Keratinocyte (primary cell): ENCODE measurements at regions not wholly inside any gene's neighbourhood (a gene's known extent, or its start where the extent isn't known, plus 50 kb on each side); places are given as distances from the start of the nearest gene placed in this dataset.

ENCODE experiments used
- DNase-seq: peaks from one replicate; pipeline ENCODE4 v3.0.0-alpha.2; 2011; ENCODE audit warnings: low read depth, missing footprints, low spot score
- FAIRE-seq: peaks from 2 replicates; lab custom pipeline; 2011; peaks lifted over from hg19 to GRCh38; lab: Jason Lieb, UNC
- H2AFZ ChIP-seq: 2 replicates; pipeline ENCODE4 v1.6.0; 2012; ENCODE audit warnings: low read length, control low read depth, inconsistent platforms; ENCODE audit not compliant: control insufficient read depth
- H3K27ac ChIP-seq: 2 replicates; pipeline ENCODE4 v1.5.1; 2011; ENCODE audit warnings: low read length; ENCODE audit not compliant: control insufficient read depth, insufficient read depth
- H3K27me3 ChIP-seq: 3 replicates; pipeline ENCODE4 v1.6.0; 2011; ENCODE audit warnings: low read length; ENCODE audit not compliant: control insufficient read depth, insufficient read depth; ENCODE audit errors: extremely low read depth
- H3K36me3 ChIP-seq, 2 experiments: 2 replicates in 1 of 2; 3 replicates in 1 of 2; pipeline ENCODE4 v1.5.1; 2011; ENCODE audit warnings: low read length in 2 of 2, mild to moderate bottlenecking in 1 of 2; ENCODE audit not compliant: control insufficient read depth in 2 of 2, insufficient read depth in 2 of 2; ENCODE audit errors: extremely low read depth in 1 of 2
- H3K4me1 ChIP-seq: 3 replicates; pipeline ENCODE4 v1.5.1; 2011; ENCODE audit warnings: low read length; ENCODE audit not compliant: control insufficient read depth, insufficient read depth; ENCODE audit errors: extremely low read depth
- H3K4me2 ChIP-seq: 3 replicates; pipeline ENCODE4 v1.6.0; 2011; ENCODE audit warnings: low read depth, low read length; ENCODE audit not compliant: control insufficient read depth, insufficient read depth; ENCODE audit errors: extremely low read depth
- H3K4me3 ChIP-seq, 3 experiments: fragments of 200-600 bp in 1 of 3; sonication (generic) in 1 of 3; 2 replicates in 2 of 3; 3 replicates in 1 of 3; pipeline ENCODE4 v1.5.1; 2011 to 2016; ENCODE audit warnings: low read length in 3 of 3, mild to moderate bottlenecking in 3 of 3, control low read depth in 2 of 3, inconsistent platforms in 1 of 3, low read depth in 1 of 3, mixed read lengths in 1 of 3, mixed run types in 1 of 3, moderate library complexity in 1 of 3; ENCODE audit not compliant: control insufficient read depth in 2 of 3, insufficient read depth in 2 of 3; ENCODE audit errors: extremely low read depth in 1 of 3
- H3K79me2 ChIP-seq: 2 replicates; pipeline ENCODE4 v1.6.0; 2012; ENCODE audit warnings: low read length; ENCODE audit not compliant: control insufficient read depth, insufficient read depth
- H3K9ac ChIP-seq: 3 replicates; pipeline ENCODE4 v1.6.0; 2011; ENCODE audit warnings: low read length; ENCODE audit not compliant: control insufficient read depth, insufficient read depth; ENCODE audit errors: extremely low read depth
- H3K9me1 ChIP-seq: 3 replicates; pipeline ENCODE4 v1.6.0; 2011; ENCODE audit warnings: low read length; ENCODE audit not compliant: control insufficient read depth, insufficient read depth; ENCODE audit errors: extremely low read depth
- H3K9me3 ChIP-seq: 2 replicates; pipeline ENCODE4 v1.5.1; 2012; ENCODE audit warnings: low read depth, low read length; ENCODE audit not compliant: control insufficient read depth
- H4K20me1 ChIP-seq: 3 replicates; pipeline ENCODE4 v1.6.0; 2011; ENCODE audit warnings: low read length; ENCODE audit not compliant: control insufficient read depth, insufficient read depth; ENCODE audit errors: extremely low read depth
- EZH2 ChIP-seq: IDR thresholded peaks from one replicate; pipeline ENCODE4 v1.6.1; 2012; ENCODE audit warnings: inconsistent platforms, mild to moderate bottlenecking, low read length, moderate library complexity
- dilution Hi-C: fragments of 300-500 bp; cut with MboI; formaldehyde crosslinking; loops from one replicate; pipeline ENCODE4 v1.7.0; 2020; ENCODE audit warnings: low sequenced_read_pairs; ENCODE audit not compliant: extremely low pct_ligation_motif_present
- TF ChIP-seq, protein P1 (sequence below), 3 experiments: IDR thresholded peaks in 1 of 3; conservative IDR thresholded peaks in 1 of 3; optimal IDR thresholded peaks in 1 of 3; 2 replicates in 2 of 3; 3 replicates in 1 of 3; pipeline versions ENCODE3 to v1.5.1; 2011; ENCODE audit warnings: low read length in 3 of 3, mild to moderate bottlenecking in 3 of 3, moderate library complexity in 2 of 3, control low read depth in 1 of 3, inconsistent platforms in 1 of 3; ENCODE audit not compliant: insufficient read depth in 2 of 3; ENCODE audit errors: extremely low read depth in 1 of 3

DNA sequence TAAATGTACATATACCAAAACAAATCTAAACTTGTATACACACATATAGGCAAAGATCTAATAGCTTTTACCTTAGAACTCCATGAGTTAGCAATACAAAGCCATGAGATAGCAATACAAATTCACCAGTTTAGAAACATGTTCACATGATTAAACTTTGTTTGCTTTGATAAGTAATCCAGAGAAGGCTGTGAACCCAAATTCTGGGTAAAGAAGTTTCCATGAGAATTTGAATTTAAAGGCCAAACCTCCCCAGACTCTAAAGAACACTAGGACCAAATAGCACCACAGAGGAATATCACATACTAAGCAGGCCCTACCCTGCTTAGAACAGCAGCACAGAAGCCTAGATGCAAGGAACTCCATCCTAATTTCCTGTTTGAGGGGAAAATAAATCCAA, 83.7 kb upstream of the TP63 start:
- Histone ChIP-seq H3K9ac (no peak overlapping the region), H3K4me2 (no peak overlapping the region), H2AFZ (no peak overlapping the region), H3K4me3 (no peak overlapping the region), H3K79me2 (no peaks in the 10 kb centered on the region), H3K27me3 (no peaks in the 10 kb centered on the region), H3K9me1 (no peaks in the 10 kb centered on the region), H3K36me3 (no peaks in the 10 kb centered on the region), H3K9me3 (no peaks in the 10 kb centered on the region), H3K27ac (no peak overlapping the region), H3K4me1 (no peaks in the 10 kb centered on the region), H4K20me1 (no peaks in the 10 kb centered on the region)
- DNase-seq (no peak), FAIRE-seq (no peak)
- no peak for TF ChIP-seq EZH2
- TF ChIP-seq, protein P1, sequence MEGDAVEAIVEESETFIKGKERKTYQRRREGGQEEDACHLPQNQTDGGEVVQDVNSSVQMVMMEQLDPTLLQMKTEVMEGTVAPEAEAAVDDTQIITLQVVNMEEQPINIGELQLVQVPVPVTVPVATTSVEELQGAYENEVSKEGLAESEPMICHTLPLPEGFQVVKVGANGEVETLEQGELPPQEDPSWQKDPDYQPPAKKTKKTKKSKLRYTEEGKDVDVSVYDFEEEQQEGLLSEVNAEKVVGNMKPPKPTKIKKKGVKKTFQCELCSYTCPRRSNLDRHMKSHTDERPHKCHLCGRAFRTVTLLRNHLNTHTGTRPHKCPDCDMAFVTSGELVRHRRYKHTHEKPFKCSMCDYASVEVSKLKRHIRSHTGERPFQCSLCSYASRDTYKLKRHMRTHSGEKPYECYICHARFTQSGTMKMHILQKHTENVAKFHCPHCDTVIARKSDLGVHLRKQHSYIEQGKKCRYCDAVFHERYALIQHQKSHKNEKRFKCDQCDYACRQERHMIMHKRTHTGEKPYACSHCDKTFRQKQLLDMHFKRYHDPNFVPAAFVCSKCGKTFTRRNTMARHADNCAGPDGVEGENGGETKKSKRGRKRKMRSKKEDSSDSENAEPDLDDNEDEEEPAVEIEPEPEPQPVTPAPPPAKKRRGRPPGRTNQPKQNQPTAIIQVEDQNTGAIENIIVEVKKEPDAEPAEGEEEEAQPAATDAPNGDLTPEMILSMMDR (optimal IDR thresholded peaks at IDR 0.05 in 1 of 3, IDR thresholded peaks at IDR 0.05 in 1 of 3, conservative IDR thresholded peaks at IDR 0.05 in 1 of 3; ENCODE audit: extremely low read depth in 1 of 3, insufficient read depth in 2 of 3, low read length in 3 of 3) = no peak
- dilution Hi-C loops = no loop called here

DNA sequence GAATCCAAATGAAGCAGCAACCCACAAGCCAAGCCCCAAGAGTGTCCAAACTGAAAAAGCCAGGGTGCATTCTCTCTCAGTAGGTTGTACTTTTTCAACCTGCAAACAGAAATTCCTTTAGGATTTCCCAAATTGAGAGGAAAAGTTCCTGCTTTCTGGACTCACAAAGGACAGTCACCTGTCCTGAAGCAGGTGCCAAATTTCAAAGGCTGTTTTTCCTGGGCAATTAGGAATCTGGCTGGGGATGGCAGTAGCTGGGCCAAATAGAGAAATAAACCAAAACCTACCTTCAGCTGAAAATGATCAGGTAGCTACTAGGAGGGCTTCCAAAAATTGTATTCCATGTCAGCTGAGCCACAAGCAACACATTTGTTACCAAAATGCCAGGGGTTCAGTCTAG, 83.1 kb upstream of the TP63 start:
- dilution Hi-C loops = no loop called here
- H3K9me3 ChIP-seq = no peaks in the 10 kb centered on the region
- no peak overlapping the region for H2AFZ ChIP-seq
- no peaks in the 10 kb centered on the region for H3K36me3 ChIP-seq
- no peak overlapping the region for H3K4me3 ChIP-seq
- H3K9me1 ChIP-seq = no peaks in the 10 kb centered on the region
- H3K4me2 ChIP-seq = no peak overlapping the region
- no peaks in the 10 kb centered on the region for H3K27me3 ChIP-seq
- FAIRE-seq (no peak), DNase-seq (no peak)
- no peak overlapping the region for H3K9ac ChIP-seq
- no peaks in the 10 kb centered on the region for H3K4me1 ChIP-seq
- TF ChIP-seq EZH2 = no peak
- TF ChIP-seq, protein P1 (optimal IDR thresholded peaks at IDR 0.05 in 1 of 3, IDR thresholded peaks at IDR 0.05 in 1 of 3, conservative IDR thresholded peaks at IDR 0.05 in 1 of 3; ENCODE audit: extremely low read depth in 1 of 3, insufficient read depth in 2 of 3, low read length in 3 of 3) = no peak
- H3K27ac ChIP-seq = no peak overlapping the region
- no peaks in the 10 kb centered on the region for H3K79me2 ChIP-seq
- H4K20me1 ChIP-seq = no peaks in the 10 kb centered on the region
